ENCODE measurements at regions not wholly inside any gene's neighbourhood (a gene's known extent, or its start where the extent isn't known, plus 50 kb on each side); places are given as distances from the start of the nearest gene placed in this dataset.
"Not testable (repeated sequence)": the region's sequence is repeated elsewhere in the genome, so short reads cannot be mapped to it uniquely, and the experiment has no call there.

GRCh38 chr2:192542148-192543066, 347.7 kb upstream of the TMEFF2 start:
- DNase-seq: not testable (repeated sequence)

GRCh38 chr2:192539306-192539705, 344.6 kb upstream of the TMEFF2 start:
- DNase-seq: no peak

- DNase-seq: no peak
These were observed 342.3 kb upstream of the TMEFF2 start for GRCh38 chr2:192536922-192537624.

GRCh38 chr2:192535956-192536921, 341.5 kb upstream of the TMEFF2 start:
- DNase-seq: no peak

GRCh38 chr2:192534072-192534471, 339.3 kb upstream of the TMEFF2 start:
- DNase-seq: no peak

- DNase-seq: not testable (repeated sequence)
These were observed 330.0 kb upstream of the TMEFF2 start for GRCh38 chr2:192524642-192525251.

GRCh38 chr2:192524214-192524613, 329.5 kb upstream of the TMEFF2 start:
- DNase-seq: not testable (repeated sequence)

- DNase-seq: no peak
These were observed 321.2 kb upstream of the TMEFF2 start for GRCh38 chr2:192515937-192516336.

GRCh38 chr2:192513575-192513974, 318.8 kb upstream of the TMEFF2 start:
- DNase-seq: no peak

GRCh38 chr2:192507836-192508450, 313.2 kb upstream of the TMEFF2 start:
- not testable (repeated sequence) for DNase-seq

GRCh38 chr2:192500550-192501200, 305.9 kb upstream of the TMEFF2 start:
- DNase-seq: no peak

- DNase-seq: no peak
These were observed 304.7 kb upstream of the TMEFF2 start for GRCh38 chr2:192499476-192499875.

- DNase-seq: no peak
These were observed 304.0 kb upstream of the TMEFF2 start for GRCh38 chr2:192498747-192499146.

- DNase-seq: not testable (repeated sequence)
These were observed 293.4 kb upstream of the TMEFF2 start for GRCh38 chr2:192488158-192488557.

- no peak for DNase-seq
These were observed 292.9 kb upstream of the TMEFF2 start for GRCh38 chr2:192487636-192488035.

- no peak for DNase-seq
These were observed 290.2 kb upstream of the TMEFF2 start for GRCh38 chr2:192484903-192485302.

- DNase-seq: no peak
These were observed 286.3 kb upstream of the TMEFF2 start for GRCh38 chr2:192480984-192481383.

GRCh38 chr2:192473331-192473730, 278.6 kb upstream of the TMEFF2 start:
- DNase-seq: no peak

- DNase-seq: no peak
These were observed 277.2 kb upstream of the TMEFF2 start for GRCh38 chr2:192471982-192472381.

- no peak for DNase-seq
These were observed 274.9 kb upstream of the TMEFF2 start for GRCh38 chr2:192469612-192470011.

- DNase-seq: no peak
These were observed 273.4 kb upstream of the TMEFF2 start for GRCh38 chr2:192467953-192468660.
